ENCODE measurements at regions not wholly inside any gene's neighbourhood (a gene's known extent, or its start where the extent isn't known, plus 50 kb on each side); places are given as distances from the start of the nearest gene placed in this dataset.

- no peak for DNase-seq (ENCODE audit: low spot score)
- H3K9ac ChIP-seq (ENCODE audit: low read depth, low read length, poor library complexity): no peak overlapping the region
- WGBS, 2 donors (ENCODE audit: extremely low coverage in 2 of 2, insufficient read length in 2 of 2, insufficient replicate concordance in 1 of 2): no CpG with 5 or more reads among the region's 2 CpGs
- H3K36me3 ChIP-seq (replicated peaks in 1 of 2; ENCODE audit: control insufficient read depth in 2 of 2, insufficient read depth in 2 of 2, low read length in 2 of 2): no peaks in the 10 kb centered on the region
- no peaks in the 10 kb centered on the region for H3K9me3 ChIP-seq (replicated peaks in 1 of 2; ENCODE audit: control insufficient read depth in 2 of 2, insufficient read depth in 1 of 2, low read depth in 1 of 2, low read length in 2 of 2)
- no peak overlapping the region for H4K8ac ChIP-seq (ENCODE audit: low read depth, low read length)
- no peak overlapping the region for H3K23ac ChIP-seq (ENCODE audit: low read depth, low read length, poor library complexity)
- H3K18ac ChIP-seq (ENCODE audit: low read length): no peak overlapping the region
- no peak overlapping the region for H2BK12ac ChIP-seq (ENCODE audit: low read length)
- no peak overlapping the region for H3K4me3 ChIP-seq (ENCODE audit: low read length in 2 of 2)
- H2BK5ac ChIP-seq (ENCODE audit: low read length): no peak overlapping the region
- H2AK5ac ChIP-seq (ENCODE audit: low read depth, low read length): no peak overlapping the region
- H3K14ac ChIP-seq (ENCODE audit: low read length): no peak overlapping the region
- no peak overlapping the region for H2BK120ac ChIP-seq (ENCODE audit: low read depth, low read length)
- no peak overlapping the region for H3K27ac ChIP-seq (replicated peaks; ENCODE audit: low read length)
- no peak overlapping the region for H3K4me2 ChIP-seq (ENCODE audit: insufficient read depth, low read length, poor library complexity, severe bottlenecking)
- H3K4ac ChIP-seq (ENCODE audit: low read length): no peak overlapping the region
- H3K79me1 ChIP-seq (ENCODE audit: low read depth, low read length): no peaks in the 10 kb centered on the region
- peaks cover 0 to 6% (median 0%) of the 10 kb centered on the region in 3 experiments for H3K27me3 ChIP-seq (ENCODE audit: control insufficient read depth in 3 of 3, insufficient read depth in 3 of 3, low read depth in 1 of 3, low read length in 3 of 3)
- no peak overlapping the region for H2AFZ ChIP-seq (ENCODE audit: low read length)
- no peak overlapping the region for H2BK15ac ChIP-seq (ENCODE audit: low read length)
- no peak overlapping the region for H4K91ac ChIP-seq (ENCODE audit: low read depth, low read length, poor library complexity)
- no peaks in the 10 kb centered on the region for H3K4me1 ChIP-seq (ENCODE audit: control insufficient read depth in 2 of 2, insufficient read depth in 1 of 2, low read depth in 1 of 2, low read length in 2 of 2)
Observed at GRCh38 chr12:67096533-67097318, 172.4 kb upstream of the CAND1 start.

- Histone ChIP-seq H2BK5ac (ENCODE audit: low read length) (no peak overlapping the region), H3K27me3 (ENCODE audit: control insufficient read depth in 3 of 3, insufficient read depth in 3 of 3, low read depth in 1 of 3, low read length in 3 of 3) (peaks cover 0 to 6% (median 0%) of the 10 kb centered on the region in 3 experiments)
- no CpG with 5 or more reads among the region's 3 CpGs for WGBS, 2 donors (ENCODE audit: extremely low coverage in 2 of 2, insufficient read length in 2 of 2, insufficient replicate concordance in 1 of 2)
Observed at GRCh38 chr12:67099858-67100257, 169.3 kb upstream of the CAND1 start.

DNA sequence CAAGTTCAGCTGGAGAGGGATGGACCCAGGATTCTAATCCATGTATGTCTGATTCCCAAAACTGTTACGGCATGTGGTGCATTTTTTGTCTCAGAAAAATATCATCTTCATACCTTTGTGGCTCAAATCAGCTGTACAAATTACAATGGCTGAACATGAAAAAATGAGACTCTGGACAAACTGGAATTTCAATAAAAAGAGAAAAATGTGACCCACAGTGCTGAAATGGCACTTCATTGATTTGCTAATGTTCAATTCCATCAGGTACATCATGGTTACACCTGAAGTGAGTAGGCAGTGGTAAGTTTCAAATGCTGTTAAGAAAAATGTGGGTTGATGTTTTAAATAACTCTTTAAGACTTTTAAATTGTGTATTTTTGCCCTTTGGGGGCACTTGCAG lies 165.6 kb upstream of the CAND1 start:
- no peaks in the 10 kb centered on the region for H3K79me1 ChIP-seq (ENCODE audit: low read depth, low read length)
- H2AK5ac ChIP-seq (ENCODE audit: low read depth, low read length): no peak overlapping the region
- no peak overlapping the region for H4K91ac ChIP-seq (ENCODE audit: low read depth, low read length, poor library complexity)
- no peak overlapping the region for H3K4me3 ChIP-seq (ENCODE audit: low read length in 2 of 2)
- H4K8ac ChIP-seq (ENCODE audit: low read depth, low read length): no peak overlapping the region
- no peak for DNase-seq (ENCODE audit: low spot score)
- H2BK5ac ChIP-seq (ENCODE audit: low read length): no peak overlapping the region
- H3K23ac ChIP-seq (ENCODE audit: low read depth, low read length, poor library complexity): no peak overlapping the region
- WGBS, 2 donors (ENCODE audit: extremely low coverage in 2 of 2, insufficient read length in 2 of 2, insufficient replicate concordance in 1 of 2): no CpG with 5 or more reads among the region's 1 CpG
- H3K27ac ChIP-seq (replicated peaks; ENCODE audit: low read length): no peak overlapping the region
- H3K4me2 ChIP-seq (ENCODE audit: insufficient read depth, low read length, poor library complexity, severe bottlenecking): no peak overlapping the region
- no peak overlapping the region for H3K18ac ChIP-seq (ENCODE audit: low read length)
- no peak overlapping the region for H3K14ac ChIP-seq (ENCODE audit: low read length)
- H3K9ac ChIP-seq (ENCODE audit: low read depth, low read length, poor library complexity): no peak overlapping the region
- peaks cover 0 to 2% (median 0%) of the 10 kb centered on the region in 3 experiments for H3K27me3 ChIP-seq (ENCODE audit: control insufficient read depth in 3 of 3, insufficient read depth in 3 of 3, low read depth in 1 of 3, low read length in 3 of 3)
- no peak overlapping the region for H3K4ac ChIP-seq (ENCODE audit: low read length)
- H3K9me3 ChIP-seq (replicated peaks in 1 of 2; ENCODE audit: control insufficient read depth in 2 of 2, insufficient read depth in 1 of 2, low read depth in 1 of 2, low read length in 2 of 2): peaks cover 4 to 5% of the 10 kb centered on the region in 2 donors
- peaks cover 0 to 5% of the 10 kb centered on the region in 2 donors for H3K4me1 ChIP-seq (ENCODE audit: control insufficient read depth in 2 of 2, insufficient read depth in 1 of 2, low read depth in 1 of 2, low read length in 2 of 2)
- no peak overlapping the region for H2AFZ ChIP-seq (ENCODE audit: low read length)
- H2BK15ac ChIP-seq (ENCODE audit: low read length): no peak overlapping the region
- H2BK12ac ChIP-seq (ENCODE audit: low read length): no peak overlapping the region
- no peak overlapping the region for H2BK120ac ChIP-seq (ENCODE audit: low read depth, low read length)
- H3K36me3 ChIP-seq (replicated peaks in 1 of 2; ENCODE audit: control insufficient read depth in 2 of 2, insufficient read depth in 2 of 2, low read length in 2 of 2): no peaks in the 10 kb centered on the region

More at GRCh38 chr12:67099858-67100257, 169.3 kb upstream of the CAND1 start:
- Histone ChIP-seq H3K9me3 (replicated peaks in 1 of 2; ENCODE audit: control insufficient read depth in 2 of 2, insufficient read depth in 1 of 2, low read depth in 1 of 2, low read length in 2 of 2) (no peaks in the 10 kb centered on the region), H3K36me3 (replicated peaks in 1 of 2; ENCODE audit: control insufficient read depth in 2 of 2, insufficient read depth in 2 of 2, low read length in 2 of 2) (no peaks in the 10 kb centered on the region), H2BK120ac (ENCODE audit: low read depth, low read length) (no peak overlapping the region), H2AK5ac (ENCODE audit: low read depth, low read length) (no peak overlapping the region), H3K4me3 (ENCODE audit: low read length in 2 of 2) (no peak overlapping the region), H3K27ac (replicated peaks; ENCODE audit: low read length) (no peak overlapping the region), H2BK12ac (ENCODE audit: low read length) (no peak overlapping the region), H3K4me1 (ENCODE audit: control insufficient read depth in 2 of 2, insufficient read depth in 1 of 2, low read depth in 1 of 2, low read length in 2 of 2) (peaks cover 0 to 5% of the 10 kb centered on the region in 2 donors), H3K14ac (ENCODE audit: low read length) (no peak overlapping the region), H3K4me2 (ENCODE audit: insufficient read depth, low read length, poor library complexity, severe bottlenecking) (no peak overlapping the region), H2BK15ac (ENCODE audit: low read length) (no peak overlapping the region), H2AFZ (ENCODE audit: low read length) (no peak overlapping the region), H3K9ac (ENCODE audit: low read depth, low read length, poor library complexity) (no peak overlapping the region), H4K91ac (ENCODE audit: low read depth, low read length, poor library complexity) (no peak overlapping the region), H4K8ac (ENCODE audit: low read depth, low read length) (no peak overlapping the region), H3K79me1 (ENCODE audit: low read depth, low read length) (no peaks in the 10 kb centered on the region), H3K18ac (ENCODE audit: low read length) (no peak overlapping the region), H3K4ac (ENCODE audit: low read length) (no peak overlapping the region), H3K23ac (ENCODE audit: low read depth, low read length, poor library complexity) (no peak overlapping the region)
- DNase-seq (ENCODE audit: low spot score): no peak

DNA sequence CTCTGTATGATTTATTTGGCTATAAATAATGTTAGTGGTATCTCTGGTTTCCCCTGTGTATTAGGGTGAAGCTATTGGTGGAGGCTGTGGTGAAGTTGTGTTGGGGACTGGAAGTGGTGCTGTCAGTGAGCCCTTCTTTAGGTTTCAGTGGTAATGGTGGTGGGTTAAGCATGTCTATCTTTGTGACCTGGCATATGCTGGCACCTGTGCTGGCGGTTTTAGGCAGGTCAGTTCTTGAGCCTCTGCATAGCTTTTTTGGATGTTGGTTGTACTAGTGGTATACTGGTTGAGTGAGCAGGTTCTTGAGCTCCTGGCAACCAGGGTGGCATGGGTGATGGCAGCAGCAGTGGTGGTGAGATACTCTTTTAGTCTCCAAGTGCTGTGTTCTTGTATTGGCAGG lies 161.9 kb upstream of the CAND1 start:
- no peak overlapping the region for H4K91ac ChIP-seq (ENCODE audit: low read depth, low read length, poor library complexity)

More for the DNA sequence above, 161.9 kb upstream of the CAND1 start:
- Histone ChIP-seq H3K9ac (ENCODE audit: low read depth, low read length, poor library complexity) (no peak overlapping the region), H2BK120ac (ENCODE audit: low read depth, low read length) (no peak overlapping the region), H3K4me3 (ENCODE audit: low read length in 2 of 2) (no peak overlapping the region), H3K4me1 (ENCODE audit: control insufficient read depth in 2 of 2, insufficient read depth in 1 of 2, low read depth in 1 of 2, low read length in 2 of 2) (peaks cover 0 to 6% of the 10 kb centered on the region in 2 donors), H3K14ac (ENCODE audit: low read length) (no peak overlapping the region), H3K27ac (replicated peaks; ENCODE audit: low read length) (no peak overlapping the region), H3K27me3 (ENCODE audit: control insufficient read depth in 3 of 3, insufficient read depth in 3 of 3, low read depth in 1 of 3, low read length in 3 of 3) (no peaks in the 10 kb centered on the region), H3K9me3 (replicated peaks in 1 of 2; ENCODE audit: control insufficient read depth in 2 of 2, insufficient read depth in 1 of 2, low read depth in 1 of 2, low read length in 2 of 2) (peaks cover 4 to 5% of the 10 kb centered on the region in 2 donors), H4K8ac (ENCODE audit: low read depth, low read length) (no peak overlapping the region), H2AK5ac (ENCODE audit: low read depth, low read length) (no peak overlapping the region), H3K18ac (ENCODE audit: low read length) (no peak overlapping the region), H2AFZ (ENCODE audit: low read length) (no peak overlapping the region), H3K79me1 (ENCODE audit: low read depth, low read length) (no peaks in the 10 kb centered on the region), H2BK5ac (ENCODE audit: low read length) (no peak overlapping the region), H3K4ac (ENCODE audit: low read length) (no peak overlapping the region), H2BK15ac (ENCODE audit: low read length) (no peak overlapping the region), H3K4me2 (ENCODE audit: insufficient read depth, low read length, poor library complexity, severe bottlenecking) (no peak overlapping the region), H3K23ac (ENCODE audit: low read depth, low read length, poor library complexity) (no peak overlapping the region), H2BK12ac (ENCODE audit: low read length) (no peak overlapping the region), H3K36me3 (replicated peaks in 1 of 2; ENCODE audit: control insufficient read depth in 2 of 2, insufficient read depth in 2 of 2, low read length in 2 of 2) (no peaks in the 10 kb centered on the region)
- no CpG with 5 or more reads among the region's 1 CpG for WGBS, 2 donors (ENCODE audit: extremely low coverage in 2 of 2, insufficient read length in 2 of 2, insufficient replicate concordance in 1 of 2)
- DNase-seq (ENCODE audit: low spot score): no peak

Measured in neuronal stem cell (in vitro differentiated cells).